ENCODE measurements at regions not wholly inside any gene's neighbourhood (a gene's known extent, or its start where the extent isn't known, plus 50 kb on each side); places are given as distances from the start of the nearest gene placed in this dataset.

DNA sequence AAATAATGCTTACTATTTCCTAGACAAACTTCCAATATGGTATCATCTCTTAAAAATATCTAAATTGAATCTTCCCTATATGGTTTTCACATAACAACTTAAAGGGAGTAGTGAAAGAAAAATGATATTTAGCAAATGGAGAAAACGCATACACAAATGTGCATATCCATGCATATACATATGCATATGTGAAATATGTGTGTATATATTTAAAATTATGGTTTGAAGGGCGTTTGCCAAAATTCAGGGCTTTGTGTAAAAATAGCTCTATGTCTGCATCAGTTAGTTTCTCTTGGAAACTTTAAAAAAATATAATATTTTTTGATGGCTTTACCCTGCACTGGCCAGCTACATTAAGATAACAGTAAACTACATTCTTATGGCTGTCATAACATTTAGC lies 986.7 kb downstream of the BCL11A start:
- Histone ChIP-seq H3K9me3 (ENCODE audit: insufficient read depth, low read depth) (no peaks in the 10 kb centered on the region), H2AFZ (no peak overlapping the region), H3K9me2 (ENCODE audit: insufficient read depth) (no peaks in the 10 kb centered on the region), H3K4me3 (no peak overlapping the region), H3F3A (ENCODE audit: insufficient read depth, low read depth) (no peaks in the 10 kb centered on the region), H3K79me2 (ENCODE audit: low read depth) (no peaks in the 10 kb centered on the region), H3K27me3 (ENCODE audit: insufficient read depth, low read depth) (no peaks in the 10 kb centered on the region), H3K36me3 (ENCODE audit: low read depth) (no peaks in the 10 kb centered on the region), H3K27ac (no peak overlapping the region), H3K4me1 (replicated peaks; ENCODE audit: insufficient read depth) (no peaks in the 10 kb centered on the region), H3K4me2 (no peak overlapping the region), H4K20me1 (ENCODE audit: insufficient read depth) (no peaks in the 10 kb centered on the region)
- TF ChIP-seq, protein P1, sequence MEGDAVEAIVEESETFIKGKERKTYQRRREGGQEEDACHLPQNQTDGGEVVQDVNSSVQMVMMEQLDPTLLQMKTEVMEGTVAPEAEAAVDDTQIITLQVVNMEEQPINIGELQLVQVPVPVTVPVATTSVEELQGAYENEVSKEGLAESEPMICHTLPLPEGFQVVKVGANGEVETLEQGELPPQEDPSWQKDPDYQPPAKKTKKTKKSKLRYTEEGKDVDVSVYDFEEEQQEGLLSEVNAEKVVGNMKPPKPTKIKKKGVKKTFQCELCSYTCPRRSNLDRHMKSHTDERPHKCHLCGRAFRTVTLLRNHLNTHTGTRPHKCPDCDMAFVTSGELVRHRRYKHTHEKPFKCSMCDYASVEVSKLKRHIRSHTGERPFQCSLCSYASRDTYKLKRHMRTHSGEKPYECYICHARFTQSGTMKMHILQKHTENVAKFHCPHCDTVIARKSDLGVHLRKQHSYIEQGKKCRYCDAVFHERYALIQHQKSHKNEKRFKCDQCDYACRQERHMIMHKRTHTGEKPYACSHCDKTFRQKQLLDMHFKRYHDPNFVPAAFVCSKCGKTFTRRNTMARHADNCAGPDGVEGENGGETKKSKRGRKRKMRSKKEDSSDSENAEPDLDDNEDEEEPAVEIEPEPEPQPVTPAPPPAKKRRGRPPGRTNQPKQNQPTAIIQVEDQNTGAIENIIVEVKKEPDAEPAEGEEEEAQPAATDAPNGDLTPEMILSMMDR (conservative IDR thresholded peaks at IDR 0.05): no peak
- no peak for TF ChIP-seq EZH2 (IDR thresholded peaks at IDR 0.05; ENCODE audit: low read depth)
- intact Hi-C loops (cut with micrococcal nuclease; ENCODE audit: unreplicated experiment): no loop called here
- ChIA-PET CTCF (no interaction called here), POLR2A (ENCODE audit: unreplicated experiment) (no interaction called here)
- no peak for DNase-seq
- BruUV-seq (replicated peaks): no TSS peak

DNA sequence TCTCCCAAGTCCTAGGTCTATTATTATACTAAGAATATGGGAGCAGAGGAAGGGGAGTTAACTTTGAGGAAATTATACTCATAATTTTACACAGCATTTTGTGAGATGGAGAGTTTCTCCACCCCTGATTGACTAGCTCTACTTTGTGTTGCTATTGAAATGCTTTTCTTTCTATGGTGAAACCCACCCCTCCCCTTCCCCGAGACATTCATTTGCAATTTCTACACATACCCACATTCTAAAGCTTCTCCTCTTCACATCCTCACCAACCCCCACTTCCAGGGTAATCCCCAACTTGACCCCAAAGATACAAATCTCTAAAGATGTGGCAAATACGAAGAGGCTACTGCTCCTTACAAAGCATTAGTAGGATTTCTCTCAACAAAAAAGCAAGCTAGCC lies 992.2 kb downstream of the BCL11A start:
- TF ChIP-seq, protein P1 (conservative IDR thresholded peaks at IDR 0.05): no peak
- no peak for TF ChIP-seq EZH2 (IDR thresholded peaks at IDR 0.05; ENCODE audit: low read depth)
- no peaks in the 10 kb centered on the region for H3K4me1 ChIP-seq (replicated peaks; ENCODE audit: insufficient read depth)
- intact Hi-C loops (cut with micrococcal nuclease; ENCODE audit: unreplicated experiment): no loop called here
- no peaks in the 10 kb centered on the region for H4K20me1 ChIP-seq (ENCODE audit: insufficient read depth)
- ChIA-PET POLR2A (ENCODE audit: unreplicated experiment) (no interaction called here), CTCF (no interaction called here)
- DNase-seq: no peak
- H3K36me3 ChIP-seq (ENCODE audit: low read depth): no peaks in the 10 kb centered on the region
- no peak overlapping the region for H3K4me2 ChIP-seq
- no peaks in the 10 kb centered on the region for H3K79me2 ChIP-seq (ENCODE audit: low read depth)
- H3K27ac ChIP-seq: no peak overlapping the region
- H3K27me3 ChIP-seq (ENCODE audit: insufficient read depth, low read depth): no peaks in the 10 kb centered on the region
- no peaks in the 10 kb centered on the region for H3F3A ChIP-seq (ENCODE audit: insufficient read depth, low read depth)
- no peak overlapping the region for H2AFZ ChIP-seq
- H3K4me3 ChIP-seq: no peak overlapping the region
- no peaks in the 10 kb centered on the region for H3K9me2 ChIP-seq (ENCODE audit: insufficient read depth)
- BruUV-seq (replicated peaks): no TSS peak
- H3K9me3 ChIP-seq (ENCODE audit: insufficient read depth, low read depth): no peaks in the 10 kb centered on the region

DNA sequence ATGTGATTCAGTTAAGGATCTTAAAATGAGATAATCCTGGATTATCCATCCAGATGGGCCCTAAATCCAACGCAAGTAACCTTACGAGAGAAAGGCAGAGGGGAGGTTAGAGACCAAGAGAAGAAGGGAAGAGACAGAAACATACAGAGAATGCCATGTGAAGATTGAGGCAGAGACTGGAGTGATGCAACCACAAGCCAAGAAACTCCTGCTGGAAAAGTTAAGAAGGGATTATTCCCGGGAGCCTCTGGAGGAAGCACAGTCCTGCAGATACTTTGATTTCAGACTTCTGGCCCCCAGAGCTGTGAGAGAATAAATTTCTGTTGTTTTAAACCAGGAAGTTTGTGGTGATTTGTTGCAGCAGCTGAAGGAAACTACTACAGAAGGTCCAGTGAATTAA lies 992.7 kb downstream of the BCL11A start:
- POLR2A ChIA-PET (ENCODE audit: unreplicated experiment): no interaction called here
- Histone ChIP-seq H3K4me2 (no peak overlapping the region), H3K27me3 (ENCODE audit: insufficient read depth, low read depth) (no peaks in the 10 kb centered on the region), H3F3A (ENCODE audit: insufficient read depth, low read depth) (no peaks in the 10 kb centered on the region), H3K9me2 (ENCODE audit: insufficient read depth) (no peaks in the 10 kb centered on the region), H3K9me3 (ENCODE audit: insufficient read depth, low read depth) (no peaks in the 10 kb centered on the region), H3K79me2 (ENCODE audit: low read depth) (no peaks in the 10 kb centered on the region), H3K4me3 (no peak overlapping the region), H3K4me1 (replicated peaks; ENCODE audit: insufficient read depth) (no peaks in the 10 kb centered on the region), H3K36me3 (ENCODE audit: low read depth) (no peaks in the 10 kb centered on the region), H2AFZ (no peak overlapping the region), H3K27ac (no peak overlapping the region), H4K20me1 (ENCODE audit: insufficient read depth) (no peaks in the 10 kb centered on the region)
- TF ChIP-seq, protein P1 (conservative IDR thresholded peaks at IDR 0.05): no peak
- TF ChIP-seq EZH2 (IDR thresholded peaks at IDR 0.05; ENCODE audit: low read depth): no peak
- BruUV-seq (replicated peaks): no TSS peak
- intact Hi-C loops (cut with micrococcal nuclease; ENCODE audit: unreplicated experiment): no loop called here
- DNase-seq: no peak
- CTCF ChIA-PET: no interaction called here

All from PC-9 (cell line).